ENCODE measurements at regions not wholly inside any gene's neighbourhood (a gene's known extent, or its start where the extent isn't known, plus 50 kb on each side); places are given as distances from the start of the nearest gene placed in this dataset.
"Not testable (repeated sequence)": the region's sequence is repeated elsewhere in the genome, so short reads cannot be mapped to it uniquely, and the experiment has no call there.

- no peak for DNase-seq
These were observed 420.3 kb upstream of the NRSN1 start for GRCh38 chr6:23705697-23706096.

- DNase-seq = no peak
These were observed 413.3 kb upstream of the NRSN1 start for GRCh38 chr6:23712756-23713155.

GRCh38 chr6:23713211-23713610, 412.8 kb upstream of the NRSN1 start:
- no peak for DNase-seq

DNA sequence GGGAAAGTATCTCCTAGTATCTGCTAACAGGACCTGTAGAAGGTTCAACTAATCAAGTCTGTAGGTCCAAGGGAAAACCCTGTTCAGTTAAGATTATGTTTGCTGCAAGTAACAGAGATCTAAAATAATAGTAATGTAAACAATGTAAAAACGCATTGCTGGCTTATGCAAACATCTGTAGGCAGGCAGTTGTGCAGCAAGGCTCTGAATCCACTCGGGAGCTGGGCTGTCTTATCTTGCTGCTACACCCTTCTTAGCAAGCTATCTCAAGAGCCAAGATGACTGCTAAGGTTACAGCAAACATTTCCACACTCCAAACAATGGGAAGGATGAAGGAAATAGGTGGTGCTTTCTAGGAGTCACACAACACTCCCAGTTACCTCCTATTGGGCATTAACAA, 397.3 kb upstream of the NRSN1 start:
- no peak for DNase-seq

- DNase-seq = no peak
These were observed 394.4 kb upstream of the NRSN1 start for GRCh38 chr6:23731609-23732008.

GRCh38 chr6:23732521-23732920, 393.5 kb upstream of the NRSN1 start:
- DNase-seq = no peak

DNA sequence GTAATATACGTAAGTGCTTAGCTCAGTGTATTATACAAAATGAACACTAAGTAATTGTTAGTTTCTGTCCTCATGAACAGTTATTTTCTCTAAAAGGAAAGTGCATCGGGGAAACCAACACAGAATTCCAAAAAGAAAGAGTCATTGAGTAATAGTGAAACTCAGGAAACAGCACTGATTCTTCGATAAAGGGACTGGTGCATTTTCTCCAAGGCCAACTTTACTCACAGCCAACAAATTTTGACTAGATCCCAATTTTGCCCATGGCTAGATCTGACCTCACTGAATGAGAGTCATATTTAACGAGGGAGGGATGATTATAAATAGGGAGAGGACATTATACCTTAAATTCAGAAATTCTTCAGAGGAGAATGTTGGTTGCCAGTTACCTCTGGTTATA, 390.9 kb upstream of the NRSN1 start:
- DNase-seq = no peak

GRCh38 chr6:23736577-23736976, 389.4 kb upstream of the NRSN1 start:
- DNase-seq = no peak

DNA sequence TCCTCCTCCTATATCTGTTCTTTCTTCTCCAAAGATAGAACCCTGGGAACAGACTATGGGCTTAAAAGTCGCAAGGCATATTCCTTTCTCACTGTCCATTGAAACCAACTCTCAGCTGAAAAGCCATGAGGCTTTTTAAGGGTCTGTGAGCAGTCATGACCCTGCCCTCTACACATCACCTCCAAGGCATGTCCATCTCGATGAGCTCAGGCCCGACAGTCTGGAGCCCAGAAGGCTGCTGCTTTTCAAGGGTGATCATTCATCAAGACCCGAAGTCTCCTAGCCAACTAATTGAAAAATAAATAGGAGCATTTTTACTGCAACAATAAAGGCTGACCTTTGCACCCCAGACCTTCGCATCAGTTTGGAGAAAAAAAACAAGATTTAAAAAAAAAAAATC, 378.8 kb upstream of the NRSN1 start:
- no peak for DNase-seq

DNA sequence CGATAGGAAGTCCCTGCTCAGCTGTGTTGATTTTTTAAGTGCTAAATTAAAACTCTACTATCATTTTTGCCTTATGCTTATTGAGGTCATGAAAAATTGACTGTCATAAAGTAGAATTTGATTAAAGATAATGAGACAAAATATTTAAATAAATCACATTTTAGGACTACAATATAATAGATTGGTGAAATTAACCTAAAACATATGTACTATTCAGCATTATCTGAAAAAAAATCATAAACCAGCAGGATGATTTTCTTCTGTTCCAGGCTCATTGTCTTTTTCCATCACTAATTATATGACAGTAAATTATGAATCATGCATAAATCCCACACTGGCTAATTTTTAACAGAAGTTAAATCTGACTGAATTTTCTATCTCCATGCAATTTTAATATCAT, 373.6 kb upstream of the NRSN1 start:
- DNase-seq = no peak

DNA sequence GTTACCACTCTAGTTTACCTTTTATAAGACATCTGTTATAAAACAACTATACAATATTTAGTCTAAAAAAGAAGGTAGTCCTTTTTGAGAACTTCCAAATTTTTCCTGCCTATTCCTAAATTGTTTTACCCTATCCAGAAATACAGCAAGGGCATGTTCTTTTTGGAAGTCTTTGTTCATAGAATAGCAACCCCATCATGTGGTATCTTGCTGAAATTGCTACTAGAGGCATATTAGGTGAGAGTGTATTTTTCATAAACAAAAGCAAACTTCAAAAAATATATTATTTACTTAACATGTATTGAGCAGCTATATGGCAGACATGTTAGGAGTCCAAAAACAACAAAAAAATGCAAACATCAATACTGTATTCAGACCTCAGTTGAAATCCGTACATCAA, 371.8 kb upstream of the NRSN1 start:
- DNase-seq = no peak

- DNase-seq = no peak
These were observed 350.9 kb upstream of the NRSN1 start for GRCh38 chr6:23775127-23775526.

DNA sequence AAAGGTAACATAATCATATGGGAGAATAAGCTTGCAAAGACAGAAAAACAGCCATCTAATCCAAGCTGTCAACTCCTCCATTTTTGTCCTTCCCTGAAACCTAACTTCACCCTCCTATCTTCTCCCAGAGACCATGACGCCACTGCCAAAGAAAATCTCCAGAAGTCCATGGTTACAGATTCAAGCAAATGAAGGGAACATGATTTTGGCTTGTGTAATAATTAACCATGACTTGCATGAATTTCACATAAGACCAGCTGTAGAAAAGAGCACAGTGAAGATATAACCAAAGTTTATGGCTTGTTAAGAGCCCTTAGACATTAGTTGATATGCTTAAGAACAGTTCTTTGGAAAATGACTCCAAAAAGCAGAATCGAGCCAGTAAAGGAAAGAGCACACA, 342.1 kb upstream of the NRSN1 start:
- no peak for DNase-seq

- DNase-seq = no peak
These were observed 341.6 kb upstream of the NRSN1 start for GRCh38 chr6:23784301-23784919.

DNA sequence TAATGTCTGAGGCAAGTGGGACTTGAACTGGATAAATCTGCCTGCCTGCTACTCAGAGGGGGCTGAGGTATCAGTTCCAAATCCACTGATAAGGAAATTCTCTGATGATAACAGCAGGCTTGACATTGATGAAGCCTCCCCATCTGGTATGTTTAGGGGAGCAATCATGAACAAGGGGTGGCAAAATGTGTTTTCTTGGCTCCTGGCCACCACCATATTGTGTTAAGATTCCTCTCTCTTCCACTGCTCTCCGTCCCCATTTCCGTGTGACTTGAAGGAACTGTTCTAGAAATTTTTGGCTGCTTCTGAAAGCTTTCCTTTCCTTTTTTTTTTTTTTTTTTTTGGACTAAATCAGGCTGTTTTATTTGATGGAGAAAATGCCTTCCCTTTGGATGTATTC, 335.3 kb upstream of the NRSN1 start:
- DNase-seq = no peak

DNA sequence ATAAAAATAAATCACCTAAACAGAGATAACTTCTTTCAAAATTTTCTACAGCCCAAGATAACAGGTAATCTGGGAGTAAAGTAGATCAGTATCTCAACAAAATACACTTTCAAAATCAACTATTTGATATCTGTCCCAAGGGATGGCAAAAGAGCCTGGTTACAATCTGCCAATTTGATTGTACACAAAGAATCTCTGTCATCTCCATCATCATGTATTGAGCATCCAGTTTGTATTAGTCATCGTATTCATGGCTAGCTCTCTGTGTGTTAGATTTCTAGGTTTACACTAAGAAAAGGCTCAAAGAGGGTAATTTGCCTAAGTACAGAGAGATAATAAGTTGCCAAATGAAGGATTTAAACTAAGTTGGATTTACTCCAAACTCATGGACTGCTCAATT, 329.0 kb upstream of the NRSN1 start:
- DNase-seq = no peak

GRCh38 chr6:23804289-23804688, 321.7 kb upstream of the NRSN1 start:
- not testable (repeated sequence) for DNase-seq

DNA sequence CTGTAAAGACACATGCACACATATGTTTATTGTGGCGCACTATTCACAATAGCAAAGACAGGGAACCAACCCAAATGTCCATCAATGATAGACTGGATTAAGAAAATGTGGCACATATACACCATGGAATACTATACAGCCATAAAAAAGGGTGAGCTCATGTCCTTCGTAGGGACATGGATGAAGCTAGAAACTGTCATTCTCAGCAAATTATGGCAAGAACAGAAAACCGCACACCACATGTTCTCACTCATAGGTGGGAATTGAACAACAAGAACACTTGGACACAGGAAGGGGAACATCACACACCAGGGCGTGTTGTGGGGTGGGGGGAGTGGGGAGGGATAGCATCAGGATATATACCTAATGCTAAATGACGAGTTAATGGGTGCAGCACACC, 304.9 kb upstream of the NRSN1 start:
- not testable (repeated sequence) for DNase-seq

GRCh38 chr6:23823421-23823820, 302.6 kb upstream of the NRSN1 start:
- DNase-seq = no peak

DNA sequence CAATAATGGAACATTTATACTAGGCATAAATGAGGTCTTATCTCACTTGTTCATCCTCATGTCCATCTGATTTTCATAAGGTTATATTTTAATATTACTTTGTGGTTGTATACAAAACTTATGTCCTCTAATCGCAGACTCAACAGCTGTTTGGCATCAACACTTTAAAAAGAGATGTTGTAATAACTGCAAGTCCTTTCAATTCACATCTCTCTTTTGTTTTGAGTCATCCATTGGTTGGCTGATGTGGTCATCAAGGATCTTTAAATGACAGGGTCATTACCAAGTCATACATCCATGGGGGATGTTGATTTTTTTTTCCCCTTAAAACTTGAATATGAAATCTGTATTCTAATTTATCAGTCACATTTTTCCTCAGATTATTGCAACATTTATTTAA, 299.4 kb upstream of the NRSN1 start:
- no peak for DNase-seq

GRCh38 chr6:23828861-23829260, 297.2 kb upstream of the NRSN1 start:
- no peak for DNase-seq

GRCh38 chr6:23841116-23841515, 284.9 kb upstream of the NRSN1 start:
- DNase-seq = no peak

DNA sequence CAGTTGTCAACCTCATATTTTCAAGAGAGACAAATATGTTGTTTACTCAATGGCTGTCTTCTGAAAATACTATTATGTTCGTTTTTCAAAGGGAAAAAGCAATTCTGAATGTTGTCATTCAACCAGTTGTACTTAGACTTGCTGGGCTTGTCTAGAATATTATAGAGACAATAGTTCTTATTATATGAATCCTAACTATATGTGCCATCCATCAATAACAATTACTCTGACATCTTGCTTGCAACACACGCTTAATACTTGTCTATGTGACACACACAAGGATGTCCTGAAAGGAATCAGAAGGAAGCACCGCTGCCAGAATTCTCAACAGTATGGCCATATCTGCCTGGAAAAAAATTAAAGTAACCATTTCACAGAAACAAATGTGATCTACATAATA, 283.3 kb upstream of the NRSN1 start:
- no peak for DNase-seq

GRCh38 chr6:23851522-23851921, 274.5 kb upstream of the NRSN1 start:
- DNase-seq = no peak

GRCh38 chr6:23853566-23854133, 272.4 kb upstream of the NRSN1 start:
- not testable (repeated sequence) for DNase-seq
